GM12872 (cell line): ENCODE measurements at regions not wholly inside any gene's neighbourhood (a gene's known extent, or its start where the extent isn't known, plus 50 kb on each side); places are given as distances from the start of the nearest gene placed in this dataset.

Experiments used
- CTCF ChIP-seq: IDR thresholded peaks from 3 replicates; pipeline ENCODE4 v1.5.1; 2011; ENCODE audit warnings: low read depth, mild to moderate bottlenecking, low read length, moderate library complexity; ENCODE audit not compliant: insufficient read depth

- TF ChIP-seq CTCF: no peak
These were observed 70.9 kb upstream of the ST8SIA2 start for GRCh38 chr15:92322566-92323355.

DNA sequence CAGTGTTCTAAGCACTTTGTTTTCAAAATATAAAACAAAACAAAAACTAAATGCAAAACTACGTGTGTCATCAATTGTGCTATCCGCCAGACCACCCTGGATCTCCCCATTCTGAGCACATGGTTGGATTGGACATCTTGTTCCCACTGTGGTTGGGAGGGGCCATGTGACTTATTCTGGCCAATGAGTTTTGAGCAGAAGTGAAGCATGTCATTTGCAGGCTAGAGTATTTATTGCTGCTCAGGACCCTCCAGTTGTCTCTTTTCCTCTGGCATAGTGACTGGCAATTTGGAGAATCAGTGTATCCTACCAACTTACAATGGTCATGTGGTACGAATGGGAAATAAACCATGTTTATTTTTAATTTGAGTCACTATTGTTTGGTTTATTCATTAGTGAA is 70.2 kb upstream of the ST8SIA2 start:
- TF ChIP-seq CTCF: no peak

- TF ChIP-seq CTCF: no peak
These were observed 69.3 kb upstream of the ST8SIA2 start for GRCh38 chr15:92324101-92324963.

- TF ChIP-seq CTCF: no peak
These were observed 67.4 kb upstream of the ST8SIA2 start for GRCh38 chr15:92326236-92326635.

DNA sequence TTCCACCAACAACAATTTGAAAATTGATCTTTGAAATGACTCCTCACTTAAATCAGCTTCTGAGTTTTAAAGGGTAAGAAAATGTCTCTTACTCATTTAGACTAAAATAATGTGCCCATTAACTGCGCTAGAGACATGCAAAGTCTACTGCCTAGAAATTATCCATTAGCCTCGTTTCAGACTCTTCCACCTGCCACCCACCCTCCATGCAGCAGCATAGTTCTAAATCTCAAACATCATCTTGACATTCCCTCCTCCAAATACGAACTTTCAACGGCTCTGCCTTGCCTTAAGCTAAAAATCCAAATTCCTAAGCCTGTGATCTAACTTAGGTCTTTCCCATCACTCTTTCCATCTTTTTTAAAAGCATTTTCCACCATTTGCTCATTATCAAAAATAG is 66.6 kb upstream of the ST8SIA2 start:
- TF ChIP-seq CTCF: no peak

DNA sequence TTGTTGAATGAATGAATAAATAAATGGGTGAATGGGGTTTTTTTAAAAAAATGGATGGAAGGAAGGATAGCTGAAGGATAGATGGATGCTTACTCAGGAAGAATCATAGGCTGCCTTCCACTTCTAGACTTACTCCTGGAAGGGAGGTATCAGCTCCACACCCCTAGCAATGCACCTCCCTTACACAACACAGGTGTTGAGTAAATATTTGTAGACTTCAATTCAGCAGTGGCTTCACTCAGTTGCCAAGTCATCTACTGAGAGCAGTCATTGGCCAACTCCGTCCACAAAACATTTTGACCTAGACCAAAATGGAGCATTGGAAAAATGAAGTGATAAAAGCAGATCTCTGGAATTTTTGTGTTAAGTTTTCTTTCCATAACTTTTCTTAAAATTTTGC is 65.5 kb upstream of the ST8SIA2 start:
- no peak for TF ChIP-seq CTCF

- TF ChIP-seq CTCF: no peak
These were observed 61.4 kb upstream of the ST8SIA2 start for GRCh38 chr15:92332125-92332899.
